ENCODE measurements at regions not wholly inside any gene's neighbourhood (a gene's known extent, or its start where the extent isn't known, plus 50 kb on each side); places are given as distances from the start of the nearest gene placed in this dataset.

DNA sequence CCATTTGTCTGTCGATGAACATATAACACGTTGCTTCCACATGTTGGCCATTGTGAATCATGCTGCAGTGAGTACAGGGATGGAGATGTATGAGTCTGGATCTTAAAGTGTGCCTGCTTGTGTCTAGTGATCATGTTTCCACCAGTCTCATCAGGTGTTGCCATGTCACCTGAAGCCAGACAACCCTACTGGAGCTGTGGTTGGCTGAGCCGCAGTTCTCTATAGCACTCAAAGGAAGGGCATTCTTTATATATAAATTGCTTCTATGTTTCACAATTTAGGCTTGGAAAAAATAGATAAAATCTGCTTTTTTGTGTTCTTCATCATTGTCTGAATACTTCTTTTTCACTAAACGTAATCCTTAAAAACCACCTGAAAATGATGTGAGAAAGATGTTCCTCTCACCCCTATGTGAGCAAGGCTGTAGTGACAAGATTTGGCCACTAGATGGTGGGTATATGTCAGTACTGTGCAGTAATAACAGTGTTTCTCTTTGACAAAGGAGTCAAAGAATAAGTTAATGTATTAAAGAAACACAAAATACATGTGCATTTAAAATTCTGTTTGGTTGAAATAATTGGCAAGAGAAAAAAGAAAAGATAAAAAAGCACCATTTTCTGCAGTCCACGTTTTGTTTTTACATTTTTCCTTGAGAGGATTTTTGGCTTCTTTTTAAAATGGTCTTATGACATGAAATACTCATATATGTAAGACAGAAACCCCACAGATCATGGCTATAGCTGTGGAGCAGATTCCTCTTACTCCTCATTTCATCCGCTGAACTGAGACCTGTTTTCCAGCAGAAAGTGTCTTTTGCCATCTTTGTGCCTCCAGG lies 394.5 kb upstream of the DPPA4 start:
- H3K9me2 ChIP-seq (ENCODE audit: insufficient read depth, low read length), result no peaks in the 10 kb centered on the region
- TF ChIP-seq SMC3 (conservative IDR thresholded peaks at IDR 0.05; ENCODE audit: poor library complexity) (peak; percentile 81), EP300 (conservative IDR thresholded peaks at IDR 0.05; ENCODE audit: poor library complexity, severe bottlenecking) (no peak), REST (IDR thresholded peaks at IDR 0.05; ENCODE audit: borderline replicate concordance) (no peak), MXI1 (conservative IDR thresholded peaks at IDR 0.05; ENCODE audit: poor library complexity, severe bottlenecking) (no peak), RAD21 (conservative IDR thresholded peaks at IDR 0.05) (peak; percentile 81), TAF1 (IDR thresholded peaks at IDR 0.05; ENCODE audit: low read depth) (no peak), EZH2 (IDR thresholded peaks at IDR 0.05; ENCODE audit: borderline replicate concordance, insufficient read depth, low read length, poor library complexity, severe bottlenecking) (no peak), POLR2AphosphoS5 (IDR thresholded peaks at IDR 0.05) (no peak)
- TF ChIP-seq, protein P1, sequence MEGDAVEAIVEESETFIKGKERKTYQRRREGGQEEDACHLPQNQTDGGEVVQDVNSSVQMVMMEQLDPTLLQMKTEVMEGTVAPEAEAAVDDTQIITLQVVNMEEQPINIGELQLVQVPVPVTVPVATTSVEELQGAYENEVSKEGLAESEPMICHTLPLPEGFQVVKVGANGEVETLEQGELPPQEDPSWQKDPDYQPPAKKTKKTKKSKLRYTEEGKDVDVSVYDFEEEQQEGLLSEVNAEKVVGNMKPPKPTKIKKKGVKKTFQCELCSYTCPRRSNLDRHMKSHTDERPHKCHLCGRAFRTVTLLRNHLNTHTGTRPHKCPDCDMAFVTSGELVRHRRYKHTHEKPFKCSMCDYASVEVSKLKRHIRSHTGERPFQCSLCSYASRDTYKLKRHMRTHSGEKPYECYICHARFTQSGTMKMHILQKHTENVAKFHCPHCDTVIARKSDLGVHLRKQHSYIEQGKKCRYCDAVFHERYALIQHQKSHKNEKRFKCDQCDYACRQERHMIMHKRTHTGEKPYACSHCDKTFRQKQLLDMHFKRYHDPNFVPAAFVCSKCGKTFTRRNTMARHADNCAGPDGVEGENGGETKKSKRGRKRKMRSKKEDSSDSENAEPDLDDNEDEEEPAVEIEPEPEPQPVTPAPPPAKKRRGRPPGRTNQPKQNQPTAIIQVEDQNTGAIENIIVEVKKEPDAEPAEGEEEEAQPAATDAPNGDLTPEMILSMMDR (IDR thresholded peaks at IDR 0.05; ENCODE audit: poor library complexity, severe bottlenecking), result peak; percentile 76
- H2AFZ ChIP-seq (ENCODE audit: low read depth, low read length), result no peak overlapping the region
- H3K9me3 ChIP-seq (ENCODE audit: low read length), result no peaks in the 10 kb centered on the region
- H3K9ac ChIP-seq (ENCODE audit: low read length), result no peak overlapping the region
- no peak overlapping the region for H3K4me3 ChIP-seq (ENCODE audit: low read length)
- no peaks in the 10 kb centered on the region for H3K79me2 ChIP-seq (replicated peaks; ENCODE audit: insufficient read depth, low read length)
- H4K20me1 ChIP-seq (ENCODE audit: insufficient read depth), result no peaks in the 10 kb centered on the region
- no peaks in the 10 kb centered on the region for H3F3A ChIP-seq (ENCODE audit: insufficient read depth, low read length, poor library complexity, severe bottlenecking)
- H3K36me3 ChIP-seq (ENCODE audit: insufficient read depth, low read length), result no peaks in the 10 kb centered on the region
- H3K4me2 ChIP-seq (ENCODE audit: low read length), result no peak overlapping the region
- H3K27me3 ChIP-seq (ENCODE audit: insufficient read depth, low read depth, low read length), result no peaks in the 10 kb centered on the region
- H3K27ac ChIP-seq (ENCODE audit: low read length), result no peak overlapping the region

- Histone ChIP-seq H3F3A (ENCODE audit: insufficient read depth, low read length, poor library complexity, severe bottlenecking) (no peaks in the 10 kb centered on the region), H3K27ac (ENCODE audit: low read length) (no peak overlapping the region), H3K4me3 (ENCODE audit: low read length) (no peak overlapping the region), H3K36me3 (ENCODE audit: insufficient read depth, low read length) (no peaks in the 10 kb centered on the region), H4K20me1 (ENCODE audit: insufficient read depth) (no peaks in the 10 kb centered on the region), H3K79me2 (replicated peaks; ENCODE audit: insufficient read depth, low read length) (no peaks in the 10 kb centered on the region), H3K9me3 (ENCODE audit: low read length) (no peaks in the 10 kb centered on the region), H3K9ac (ENCODE audit: low read length) (no peak overlapping the region), H3K27me3 (ENCODE audit: insufficient read depth, low read depth, low read length) (no peaks in the 10 kb centered on the region), H3K4me2 (ENCODE audit: low read length) (no peak overlapping the region), H3K9me2 (ENCODE audit: insufficient read depth, low read length) (no peaks in the 10 kb centered on the region), H2AFZ (ENCODE audit: low read depth, low read length) (no peak overlapping the region)
- TF ChIP-seq TAF1 (IDR thresholded peaks at IDR 0.05; ENCODE audit: low read depth), result no peak
Measured at GRCh38 chr3:109743981-109744380, 406.6 kb upstream of the DPPA4 start.
